ENCODE measurements at regions not wholly inside any gene's neighbourhood (a gene's known extent, or its start where the extent isn't known, plus 50 kb on each side); places are given as distances from the start of the nearest gene placed in this dataset.

DNA sequence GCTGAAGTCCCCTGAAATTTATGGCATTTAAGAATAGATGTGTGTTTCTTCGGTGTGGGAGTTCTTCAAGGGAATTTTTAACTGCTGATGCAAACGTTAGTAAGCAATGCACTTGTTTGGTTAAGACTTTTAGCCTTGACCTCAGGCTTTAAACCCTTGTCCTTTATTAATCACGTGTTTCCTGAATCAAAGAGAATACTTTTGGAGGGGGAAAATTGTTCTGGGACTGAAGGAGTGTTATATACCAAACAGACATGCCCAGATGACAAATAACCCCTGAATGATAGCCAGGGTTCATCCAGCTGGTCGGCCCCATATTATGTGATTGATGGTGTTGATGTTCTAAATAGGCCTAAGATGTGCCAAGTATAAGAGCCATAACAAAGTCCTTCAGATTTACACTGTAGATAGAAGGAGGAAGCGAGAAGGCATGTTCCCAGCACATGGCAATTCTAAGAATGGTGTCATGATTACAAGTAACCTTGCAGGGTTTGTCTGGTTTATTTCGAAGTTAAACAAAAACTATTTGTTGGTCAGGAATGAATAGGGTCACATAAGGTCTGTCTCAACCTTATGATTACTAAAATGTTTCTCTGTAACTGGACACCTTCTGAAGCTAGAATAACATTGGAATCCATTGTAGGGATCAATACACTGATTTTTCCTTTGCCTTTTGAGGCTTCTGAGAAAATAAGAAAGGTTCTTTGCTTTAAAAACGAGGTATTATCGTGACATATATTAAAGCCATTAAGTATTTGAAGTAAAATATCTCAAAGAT lies 124.2 kb upstream of the SEM1 start:
- peak in 3 of 7 donors; percentile 16 to 53 (median 17) for DNase-seq
- Histone ChIP-seq H3K27ac (peak overlapping the region in 2 of 5 donors; percentile 2 to 30), H3K9me3 (replicated peaks in 1 of 3) (no peaks in the 10 kb centered on the region), H3K36me3 (replicated peaks in 1 of 2) (no peaks in the 10 kb centered on the region), H3K27me3 (no peaks in the 10 kb centered on the region), H3K4me3 (no peak overlapping the region), H3K4me1 (replicated peaks in 1 of 2) (peaks cover 8 to 21% of the 10 kb centered on the region in 2 donors)
- WGBS, 4 donors: 34 to 39% (median 38%) methylated on average over 8 of the region's 8 CpGs
- TF ChIP-seq POLR2A (IDR thresholded peaks at IDR 0.05): no peak
- TF ChIP-seq, protein P1, sequence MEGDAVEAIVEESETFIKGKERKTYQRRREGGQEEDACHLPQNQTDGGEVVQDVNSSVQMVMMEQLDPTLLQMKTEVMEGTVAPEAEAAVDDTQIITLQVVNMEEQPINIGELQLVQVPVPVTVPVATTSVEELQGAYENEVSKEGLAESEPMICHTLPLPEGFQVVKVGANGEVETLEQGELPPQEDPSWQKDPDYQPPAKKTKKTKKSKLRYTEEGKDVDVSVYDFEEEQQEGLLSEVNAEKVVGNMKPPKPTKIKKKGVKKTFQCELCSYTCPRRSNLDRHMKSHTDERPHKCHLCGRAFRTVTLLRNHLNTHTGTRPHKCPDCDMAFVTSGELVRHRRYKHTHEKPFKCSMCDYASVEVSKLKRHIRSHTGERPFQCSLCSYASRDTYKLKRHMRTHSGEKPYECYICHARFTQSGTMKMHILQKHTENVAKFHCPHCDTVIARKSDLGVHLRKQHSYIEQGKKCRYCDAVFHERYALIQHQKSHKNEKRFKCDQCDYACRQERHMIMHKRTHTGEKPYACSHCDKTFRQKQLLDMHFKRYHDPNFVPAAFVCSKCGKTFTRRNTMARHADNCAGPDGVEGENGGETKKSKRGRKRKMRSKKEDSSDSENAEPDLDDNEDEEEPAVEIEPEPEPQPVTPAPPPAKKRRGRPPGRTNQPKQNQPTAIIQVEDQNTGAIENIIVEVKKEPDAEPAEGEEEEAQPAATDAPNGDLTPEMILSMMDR (IDR thresholded peaks at IDR 0.05): no peak
- intact Hi-C loops (cut with DNase I): no loop called here

DNA sequence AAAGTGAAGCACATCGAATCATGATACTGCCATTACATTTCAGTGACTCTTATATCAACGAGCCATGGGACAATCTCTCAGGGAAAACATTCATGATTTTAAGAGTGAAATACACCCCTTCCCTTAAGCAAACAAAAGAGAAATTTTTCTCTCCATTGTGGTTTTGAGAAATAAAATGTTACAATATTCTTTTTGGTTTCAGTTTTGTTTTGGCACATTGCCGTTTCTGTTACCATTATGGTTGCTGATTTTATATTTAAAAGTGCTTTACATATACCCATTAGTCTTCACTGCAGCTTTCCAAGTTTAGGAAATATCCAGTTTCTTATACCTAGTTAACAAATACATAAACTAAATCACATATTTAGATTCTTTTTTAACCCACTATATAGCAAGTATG lies 126.8 kb upstream of the SEM1 start:
- Histone ChIP-seq H3K27ac (no peak overlapping the region), H3K27me3 (no peaks in the 10 kb centered on the region), H3K36me3 (replicated peaks in 1 of 2) (no peaks in the 10 kb centered on the region), H3K4me3 (no peak overlapping the region), H3K4me1 (replicated peaks in 1 of 2) (peaks cover 8 to 21% of the 10 kb centered on the region in 2 donors), H3K9me3 (replicated peaks in 1 of 3) (no peaks in the 10 kb centered on the region)
- intact Hi-C loops (cut with DNase I): no loop called here
- DNase-seq: no peak
- WGBS, 4 donors: 62 to 73% (median 70%) methylated on average over 3 of the region's 3 CpGs
- TF ChIP-seq POLR2A (IDR thresholded peaks at IDR 0.05): no peak
- TF ChIP-seq, protein P1 (IDR thresholded peaks at IDR 0.05): no peak

DNA sequence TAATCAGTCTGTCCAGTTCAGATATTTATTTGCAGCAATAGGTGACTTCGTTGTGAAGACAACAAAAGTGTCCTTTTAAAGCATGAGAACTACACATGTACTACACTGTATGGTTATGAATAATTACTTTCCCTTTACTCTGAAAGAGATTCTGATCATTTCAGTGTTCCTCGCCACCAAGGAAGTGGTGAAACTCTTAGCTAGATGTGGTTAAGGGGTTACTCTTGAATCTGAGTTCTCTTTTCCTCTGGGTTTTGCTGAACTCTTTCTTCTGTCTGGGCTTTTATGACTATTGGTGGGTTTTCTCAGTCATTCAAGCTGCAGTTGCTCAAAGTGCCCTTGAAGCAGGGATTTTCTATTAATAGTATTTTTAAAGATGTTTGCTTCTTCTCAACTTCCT lies 127.9 kb upstream of the SEM1 start:
- 48 to 53% (median 51%) methylated on average over 2 of the region's 2 CpGs for WGBS, 4 donors
- TF ChIP-seq, protein P1 (IDR thresholded peaks at IDR 0.05): no peak
- TF ChIP-seq POLR2A (IDR thresholded peaks at IDR 0.05): no peak

DNA sequence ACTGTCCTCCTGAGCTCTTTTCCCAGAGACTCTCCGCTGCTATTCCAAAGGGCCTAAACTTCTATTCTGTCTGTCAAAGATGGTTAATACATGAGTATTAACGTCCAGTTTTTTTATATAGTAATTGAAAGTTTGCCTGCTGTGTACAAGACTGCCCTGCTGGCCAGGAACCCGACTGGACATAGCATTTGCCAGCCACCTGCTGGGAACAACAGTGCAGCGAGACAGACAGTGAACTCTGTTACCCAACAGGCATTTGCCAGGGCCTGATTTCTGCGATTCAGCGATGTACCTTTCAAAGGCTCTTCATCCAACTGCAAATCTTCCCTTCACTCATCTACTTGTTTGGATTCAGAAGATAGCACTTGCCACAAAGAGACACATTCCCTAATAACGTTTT lies 128.8 kb upstream of the SEM1 start:
- Histone ChIP-seq H3K27ac (no peak overlapping the region), H3K4me3 (no peak overlapping the region), H3K4me1 (replicated peaks in 1 of 2) (peaks cover 7 to 14% of the 10 kb centered on the region in 2 donors), H3K9me3 (replicated peaks in 1 of 3) (no peaks in the 10 kb centered on the region), H3K27me3 (no peaks in the 10 kb centered on the region), H3K36me3 (replicated peaks in 1 of 2) (no peaks in the 10 kb centered on the region)
- DNase-seq: no peak
- WGBS, 4 donors: 66 to 76% (median 73%) methylated on average over 7 of the region's 7 CpGs
- TF ChIP-seq, protein P1 (IDR thresholded peaks at IDR 0.05): no peak
- TF ChIP-seq POLR2A (IDR thresholded peaks at IDR 0.05): no peak
- intact Hi-C loops (cut with DNase I): no loop called here

More for the DNA sequence above, 127.9 kb upstream of the SEM1 start:
- intact Hi-C loops (cut with DNase I): no loop called here
- H3K27ac ChIP-seq: no peak overlapping the region
- no peaks in the 10 kb centered on the region for H3K9me3 ChIP-seq (replicated peaks in 1 of 3)
- H3K4me1 ChIP-seq (replicated peaks in 1 of 2): peaks cover 8 to 21% of the 10 kb centered on the region in 2 donors
- H3K36me3 ChIP-seq (replicated peaks in 1 of 2): no peaks in the 10 kb centered on the region
- H3K27me3 ChIP-seq: no peaks in the 10 kb centered on the region
- DNase-seq: no peak
- no peak overlapping the region for H3K4me3 ChIP-seq
